CD4-positive, CD25-positive, alpha-beta regulatory T cell (primary cell): ENCODE measurements at regions not wholly inside any gene's neighbourhood (a gene's known extent, or its start where the extent isn't known, plus 50 kb on each side); places are given as distances from the start of the nearest gene placed in this dataset.
A peak's percentile ranks its signal among the peaks of the same experiment; 100 is the strongest.

Experiments used
- ATAC-seq, 2 donors: fragments of 150-1000 bp; cut with Tn5 transposase; one replicate each; pipeline ENCODE4 v1.10.0; 2021; ENCODE audit warnings: low read depth in 2 of 2, moderate number of reproducible peaks in 2 of 2, moderate library complexity in 1 of 2
- DNase-seq, 3 donors: peaks; one replicate each; pipeline versions ENCODE4 v3.0.0 to v3.0.0-alpha.2; 2012 to 2022; ENCODE audit warnings: mixed read lengths in 1 of 3
- H3K27ac ChIP-seq: one replicate; pipeline ENCODE4 v1.7.0; 2013; ENCODE audit warnings: mild to moderate bottlenecking, low read length; ENCODE audit not compliant: insufficient read depth, poor library complexity, severe bottlenecking
- H3K27me3 ChIP-seq: one replicate; pipeline ENCODE4 v1.7.0; 2013; ENCODE audit warnings: low read length; ENCODE audit not compliant: control insufficient read depth, insufficient read depth
- H3K36me3 ChIP-seq: one replicate; pipeline ENCODE4 v1.7.0; 2013; ENCODE audit warnings: mild to moderate bottlenecking, low read length, moderate library complexity; ENCODE audit not compliant: control insufficient read depth, insufficient read depth
- H3K4me1 ChIP-seq: 2 replicates; pipeline ENCODE4 v1.7.0; 2013; ENCODE audit warnings: mild to moderate bottlenecking, low read length; ENCODE audit not compliant: insufficient read depth, control insufficient read depth, poor library complexity, severe bottlenecking
- H3K4me3 ChIP-seq: one replicate; pipeline ENCODE4 v1.7.0; 2013; ENCODE audit warnings: low read depth, mild to moderate bottlenecking, low read length, moderate library complexity
- H3K9me3 ChIP-seq, 2 experiments: 1 replicate in 1 of 2; 2 replicates in 1 of 2; pipeline ENCODE4 v1.7.0; 2013; ENCODE audit warnings: low read length in 2 of 2, mild to moderate bottlenecking in 1 of 2, moderate library complexity in 1 of 2; ENCODE audit not compliant: control insufficient read depth in 2 of 2
- H3K27ac Mint-ChIP-seq, 3 donors: one replicate each; pipeline ENCODE4 v1.8.0; 2020 to 2022; ENCODE audit warnings: mild to moderate bottlenecking in 3 of 3, mixed read lengths in 3 of 3, moderate library complexity in 2 of 3
- H3K27me3 Mint-ChIP-seq: one replicate; pipeline ENCODE4 v1.8.0; 2022; ENCODE audit warnings: mild to moderate bottlenecking, mixed read lengths
- H3K36me3 Mint-ChIP-seq: one replicate; pipeline ENCODE4 v1.8.0; 2020; ENCODE audit warnings: mixed read lengths
- H3K4me1 Mint-ChIP-seq, 4 donors: one replicate each; pipeline ENCODE4 v1.8.0; 2020 to 2022; ENCODE audit warnings: mixed read lengths in 4 of 4, mild to moderate bottlenecking in 1 of 4
- H3K4me3 Mint-ChIP-seq, 4 donors: one replicate each; pipeline ENCODE4 v1.8.0; 2020 to 2022; ENCODE audit warnings: mild to moderate bottlenecking in 4 of 4, mixed read lengths in 4 of 4, moderate library complexity in 3 of 4
- H3K9me3 Mint-ChIP-seq, 7 donors: one replicate each; pipeline ENCODE4 v1.8.0; 2020 to 2022; ENCODE audit warnings: mixed read lengths in 7 of 7, mild to moderate bottlenecking in 3 of 7, moderate library complexity in 2 of 7

- no peaks in the 10 kb centered on the region for H3K9me3 Mint-ChIP-seq
- H3K27me3 ChIP-seq, result no peaks in the 10 kb centered on the region
Measured at GRCh38 chr10:7098160-7098762, 312.6 kb downstream of the SFMBT2 start.

GRCh38 chr10:7094781-7095180, 316.1 kb downstream of the SFMBT2 start:
- ATAC-seq, result no peak
- Mint-ChIP-seq H3K27me3 (peaks cover 4% of the 10 kb centered on the region), H3K36me3 (no peaks in the 10 kb centered on the region), H3K4me1 (peaks cover 0 to 2% (median 0%) of the 10 kb centered on the region in 4 donors), H3K4me3 (no peak overlapping the region), H3K9me3 (no peaks in the 10 kb centered on the region), H3K27ac (no peak overlapping the region)
- H3K27me3 ChIP-seq, result no peaks in the 10 kb centered on the region
- no peaks in the 10 kb centered on the region for H3K36me3 ChIP-seq
- H3K4me3 ChIP-seq, result no peak overlapping the region
- no peaks in the 10 kb centered on the region for H3K9me3 ChIP-seq
- no peaks in the 10 kb centered on the region for H3K4me1 ChIP-seq
- H3K27ac ChIP-seq, result no peak overlapping the region
- DNase-seq, result no peak

More at GRCh38 chr10:7098160-7098762, 312.6 kb downstream of the SFMBT2 start:
- Mint-ChIP-seq H3K36me3 (no peaks in the 10 kb centered on the region), H3K4me3 (no peak overlapping the region), H3K4me1 (no peaks in the 10 kb centered on the region), H3K27me3 (peaks cover under 1% of the 10 kb centered on the region), H3K27ac (no peak overlapping the region)
- no peaks in the 10 kb centered on the region for H3K9me3 ChIP-seq
- DNase-seq, result no peak
- H3K36me3 ChIP-seq, result no peaks in the 10 kb centered on the region
- ATAC-seq, result no peak
- H3K4me1 ChIP-seq, result no peaks in the 10 kb centered on the region
- H3K4me3 ChIP-seq, result no peak overlapping the region
- no peak overlapping the region for H3K27ac ChIP-seq

DNA sequence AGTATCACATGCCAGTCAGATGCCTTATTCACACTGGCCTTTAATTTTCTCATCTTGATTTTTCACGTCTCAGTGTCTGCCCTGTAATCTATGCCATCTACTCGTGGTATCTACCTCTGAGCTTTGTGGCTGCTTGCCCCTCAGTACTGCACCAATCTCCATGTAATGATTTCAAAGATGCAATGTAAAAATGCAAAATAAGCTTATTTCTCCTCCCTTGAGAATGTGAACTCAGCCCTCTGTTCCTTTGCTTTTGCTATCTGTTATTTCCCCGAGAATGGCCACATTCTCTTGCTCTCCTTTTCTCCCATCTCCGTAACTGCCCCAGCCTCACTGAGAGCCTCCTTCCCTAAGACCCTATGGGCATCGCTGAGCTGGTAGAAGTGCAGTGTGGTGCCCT, 317.5 kb downstream of the SFMBT2 start:
- no peaks in the 10 kb centered on the region for H3K9me3 ChIP-seq
- Mint-ChIP-seq H3K27me3 (peaks cover 10% of the 10 kb centered on the region), H3K4me1 (peaks cover 0 to 2% (median 0%) of the 10 kb centered on the region in 4 donors), H3K36me3 (no peaks in the 10 kb centered on the region), H3K27ac (no peak overlapping the region), H3K4me3 (no peak overlapping the region), H3K9me3 (no peaks in the 10 kb centered on the region)
- no peaks in the 10 kb centered on the region for H3K4me1 ChIP-seq
- H3K27ac ChIP-seq, result no peak overlapping the region
- DNase-seq (no peak), ATAC-seq (no peak)
- H3K36me3 ChIP-seq, result no peaks in the 10 kb centered on the region
- H3K4me3 ChIP-seq, result no peak overlapping the region
- no peaks in the 10 kb centered on the region for H3K27me3 ChIP-seq

GRCh38 chr10:7092603-7093002, 318.2 kb downstream of the SFMBT2 start:
- DNase-seq (no peak), ATAC-seq (no peak)
- H3K4me1 ChIP-seq, result no peaks in the 10 kb centered on the region
- Mint-ChIP-seq H3K4me3 (no peak overlapping the region), H3K36me3 (no peaks in the 10 kb centered on the region), H3K27me3 (peaks cover 13% of the 10 kb centered on the region), H3K27ac (no peak overlapping the region), H3K9me3 (no peaks in the 10 kb centered on the region), H3K4me1 (peaks cover 0 to 2% (median 0%) of the 10 kb centered on the region in 4 donors)
- no peaks in the 10 kb centered on the region for H3K9me3 ChIP-seq
- no peaks in the 10 kb centered on the region for H3K36me3 ChIP-seq
- no peak overlapping the region for H3K27ac ChIP-seq
- no peaks in the 10 kb centered on the region for H3K27me3 ChIP-seq
- no peak overlapping the region for H3K4me3 ChIP-seq

DNA sequence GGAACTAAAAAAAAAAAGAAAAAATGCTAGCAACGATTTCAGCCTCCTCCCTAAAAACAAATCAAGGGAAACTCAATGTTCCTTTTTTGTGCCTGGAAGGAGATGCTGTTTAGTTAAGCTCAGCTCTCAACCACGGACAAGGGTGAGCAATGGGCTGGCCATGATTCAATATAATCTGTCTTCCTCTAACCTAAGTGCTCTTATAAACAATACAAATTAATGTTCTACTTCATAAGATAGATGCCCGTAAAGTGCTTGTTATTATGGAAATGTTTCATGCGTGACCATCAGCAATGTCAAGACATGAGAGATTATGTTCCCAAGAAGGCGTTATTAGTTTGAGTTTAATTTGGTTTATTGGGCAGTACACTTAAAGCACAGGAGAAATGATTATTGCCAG, 320.3 kb downstream of the SFMBT2 start:
- Mint-ChIP-seq H3K36me3 (no peaks in the 10 kb centered on the region), H3K27me3 (peaks cover 22% of the 10 kb centered on the region), H3K4me1 (peaks cover 0 to 2% (median 0%) of the 10 kb centered on the region in 4 donors), H3K9me3 (peaks cover 0 to 2% (median 0%) of the 10 kb centered on the region in 7 donors), H3K4me3 (no peak overlapping the region), H3K27ac (no peak overlapping the region)
- DNase-seq (no peak), ATAC-seq (no peak)
- no peak overlapping the region for H3K27ac ChIP-seq
- H3K9me3 ChIP-seq, result no peaks in the 10 kb centered on the region
- H3K4me1 ChIP-seq, result no peaks in the 10 kb centered on the region
- no peaks in the 10 kb centered on the region for H3K27me3 ChIP-seq
- no peaks in the 10 kb centered on the region for H3K36me3 ChIP-seq
- H3K4me3 ChIP-seq, result no peak overlapping the region

DNA sequence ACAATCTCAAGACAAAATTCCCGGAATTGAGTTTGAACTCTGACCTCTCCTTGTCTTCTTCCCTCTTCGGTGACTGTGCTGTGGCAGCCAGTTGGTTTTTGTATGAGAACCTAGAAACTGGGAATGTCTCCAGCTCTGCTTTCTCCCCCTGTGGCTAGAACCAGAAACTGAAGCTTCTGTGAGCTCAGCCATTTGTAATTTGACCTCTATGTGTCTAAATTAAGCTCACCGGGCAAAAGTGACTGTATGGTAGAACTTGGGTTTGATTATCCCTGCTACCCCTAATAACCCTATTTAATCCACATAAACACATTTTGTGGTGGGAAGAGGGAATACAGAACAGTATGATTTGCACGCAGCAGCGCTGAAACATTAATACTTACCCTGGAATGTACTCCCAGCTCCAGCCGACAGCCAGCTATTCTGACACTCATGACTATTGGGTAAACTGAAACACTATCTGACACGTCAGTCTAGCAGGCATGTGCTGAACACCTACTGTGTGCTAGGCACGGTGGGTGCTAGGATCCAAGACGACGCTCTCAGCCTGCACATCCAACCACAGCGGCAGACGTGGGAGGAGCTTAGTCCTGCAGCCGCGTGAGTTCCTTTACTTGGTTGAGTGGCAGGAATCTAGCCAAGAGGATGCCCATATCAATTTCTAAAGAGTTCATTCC, 324.8 kb downstream of the SFMBT2 start:
- H3K27me3 ChIP-seq, result peaks cover 7% of the 10 kb centered on the region
- no peaks in the 10 kb centered on the region for H3K36me3 ChIP-seq
- no peak overlapping the region for H3K27ac ChIP-seq
- H3K9me3 Mint-ChIP-seq, result peaks cover 0 to 2% (median 0%) of the 10 kb centered on the region in 7 donors
- H3K4me3 ChIP-seq, result no peak overlapping the region
- H3K4me1 Mint-ChIP-seq, result peaks cover 0 to 2% (median 0%) of the 10 kb centered on the region in 4 donors
- peaks cover 34% of the 10 kb centered on the region for H3K27me3 Mint-ChIP-seq
- no peak for DNase-seq
- no peaks in the 10 kb centered on the region for H3K9me3 ChIP-seq
- peak overlapping the region in 1 of 3 donors; percentile 62 for H3K27ac Mint-ChIP-seq
- H3K4me1 ChIP-seq, result no peaks in the 10 kb centered on the region
- H3K36me3 Mint-ChIP-seq, result no peaks in the 10 kb centered on the region
- H3K4me3 Mint-ChIP-seq, result no peak overlapping the region
- ATAC-seq, result no peak

GRCh38 chr10:7085147-7085912, 325.5 kb downstream of the SFMBT2 start:
- DNase-seq, result no peak
- Histone ChIP-seq H3K4me3 (no peak overlapping the region), H3K36me3 (no peaks in the 10 kb centered on the region), H3K4me1 (no peaks in the 10 kb centered on the region), H3K27me3 (peaks cover 8% of the 10 kb centered on the region), H3K9me3 (no peaks in the 10 kb centered on the region), H3K27ac (no peak overlapping the region)
- Mint-ChIP-seq H3K4me3 (no peak overlapping the region), H3K27ac (peak overlapping the region in 1 of 3 donors; percentile 62), H3K9me3 (peaks cover 0 to 2% (median 0%) of the 10 kb centered on the region in 7 donors), H3K36me3 (no peaks in the 10 kb centered on the region), H3K27me3 (peaks cover 34% of the 10 kb centered on the region), H3K4me1 (peaks cover 0 to 2% (median 0%) of the 10 kb centered on the region in 4 donors)
- no peak for ATAC-seq
